Chondrocyte (in vitro differentiated cells): ENCODE measurements at regions not wholly inside any gene's neighbourhood (a gene's known extent, or its start where the extent isn't known, plus 50 kb on each side); places are given as distances from the start of the nearest gene placed in this dataset.
"Not testable (repeated sequence)": the region's sequence is repeated elsewhere in the genome, so short reads cannot be mapped to it uniquely, and the experiment has no call there.

Experiments used
- DNase-seq: peaks from one replicate; pipeline ENCODE4 v3.0.0; 2021; ENCODE audit warnings: mixed read lengths, low spot score
- H3K27ac Mint-ChIP-seq: one replicate; pipeline ENCODE4 v1.8.0; 2021; ENCODE audit warnings: mild to moderate bottlenecking, moderate library complexity, mixed read lengths; ENCODE audit not compliant: unreplicated experiment
- H3K27me3 Mint-ChIP-seq: 2 replicates; pipeline ENCODE4 v1.8.0; 2021; ENCODE audit warnings: low read depth, mixed read lengths
- H3K36me3 Mint-ChIP-seq: 2 replicates; pipeline ENCODE4 v1.8.0; 2021; ENCODE audit warnings: low read depth, mixed read lengths
- H3K4me1 Mint-ChIP-seq: 2 replicates; pipeline ENCODE4 v1.8.0; 2021; ENCODE audit warnings: low read depth, mild to moderate bottlenecking, mixed read lengths
- H3K4me3 Mint-ChIP-seq: one replicate; pipeline ENCODE4 v1.8.0; 2021; ENCODE audit warnings: mild to moderate bottlenecking, moderate library complexity, mixed read lengths; ENCODE audit not compliant: unreplicated experiment
- H3K9me3 Mint-ChIP-seq: 2 replicates; pipeline ENCODE4 v1.8.0; 2021; ENCODE audit warnings: low read depth, mixed read lengths
- CTCF ChIP-seq: fragments of 200-600 bp; sonication (generic); IDR thresholded peaks from 2 replicates; pipeline ENCODE4 v1.5.0; 2021; ENCODE audit warnings: antibody characterized with exemption, mild to moderate bottlenecking, moderate library complexity

DNA sequence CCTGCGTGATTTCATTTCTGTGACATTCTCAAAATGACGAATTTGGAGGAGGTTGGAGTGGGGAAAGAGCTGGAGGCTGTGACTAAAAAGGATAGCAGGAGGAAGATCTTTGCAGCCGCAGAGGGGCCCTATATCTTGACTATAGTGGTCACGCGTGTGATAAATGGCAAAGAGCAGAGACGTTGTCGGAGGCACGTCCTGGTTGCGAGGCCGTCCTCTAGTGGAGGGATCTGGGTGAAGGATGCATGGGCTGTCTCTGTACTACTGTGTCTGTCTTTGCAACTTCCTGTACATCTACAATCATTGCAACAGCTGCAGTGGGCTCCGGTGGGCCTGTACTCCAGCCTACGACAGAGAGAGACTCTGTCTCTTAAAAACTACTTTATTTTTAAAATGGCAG, 76.6 kb downstream of the YTHDF1 start:
- Mint-ChIP-seq H3K9me3 (peaks cover 3% of the 10 kb centered on the region), H3K36me3 (peaks cover 2% of the 10 kb centered on the region), H3K4me3 (no peak overlapping the region), H3K27ac (no peak overlapping the region), H3K4me1 (no peaks in the 10 kb centered on the region), H3K27me3 (peaks cover 54% of the 10 kb centered on the region)
- TF ChIP-seq CTCF: no peak
- DNase-seq: peak; percentile 41

GRCh38 chr20:63138855-63139341, 77.0 kb downstream of the YTHDF1 start:
- Mint-ChIP-seq H3K9me3 (peaks cover 3% of the 10 kb centered on the region), H3K4me1 (no peaks in the 10 kb centered on the region), H3K4me3 (no peak overlapping the region), H3K27me3 (peaks cover 50% of the 10 kb centered on the region), H3K27ac (no peak overlapping the region), H3K36me3 (peaks cover 2% of the 10 kb centered on the region)
- peak; percentile 26 for DNase-seq
- TF ChIP-seq CTCF: no peak

GRCh38 chr20:63137851-63138415, 78.0 kb downstream of the YTHDF1 start:
- TF ChIP-seq CTCF: no peak
- H3K4me1 Mint-ChIP-seq: no peaks in the 10 kb centered on the region
- H3K9me3 Mint-ChIP-seq: peaks cover under 1% of the 10 kb centered on the region
- DNase-seq: peak; percentile 69
- H3K27ac Mint-ChIP-seq: no peak overlapping the region
- no peak overlapping the region for H3K4me3 Mint-ChIP-seq
- H3K36me3 Mint-ChIP-seq: peaks cover 2% of the 10 kb centered on the region
- H3K27me3 Mint-ChIP-seq: peaks cover 43% of the 10 kb centered on the region

DNA sequence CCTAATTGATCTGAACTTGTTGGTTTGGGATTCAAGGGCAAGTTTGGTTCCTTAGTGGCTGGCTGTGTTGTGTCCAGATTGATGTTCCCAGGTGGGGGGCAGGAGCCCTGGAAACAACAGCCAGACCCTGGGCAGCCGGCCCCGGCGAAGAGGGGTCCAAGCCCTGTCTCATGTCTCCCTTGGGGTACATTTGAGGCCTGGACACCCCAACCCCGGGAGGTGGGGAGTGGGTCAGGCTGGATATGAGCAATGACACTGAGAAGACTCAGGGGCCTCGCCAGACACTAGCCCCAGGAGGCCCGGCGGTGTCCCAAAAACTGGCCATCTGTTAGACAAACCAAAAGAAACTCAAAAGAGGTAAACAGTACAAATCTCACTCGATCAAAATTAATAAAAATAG, 79.6 kb downstream of the YTHDF1 start:
- Mint-ChIP-seq H3K27me3 (peaks cover 35% of the 10 kb centered on the region), H3K36me3 (peaks cover 2% of the 10 kb centered on the region), H3K9me3 (no peaks in the 10 kb centered on the region), H3K4me1 (no peaks in the 10 kb centered on the region), H3K27ac (no peak overlapping the region), H3K4me3 (no peak overlapping the region)
- TF ChIP-seq CTCF: no peak
- DNase-seq: peak; percentile 52

DNA sequence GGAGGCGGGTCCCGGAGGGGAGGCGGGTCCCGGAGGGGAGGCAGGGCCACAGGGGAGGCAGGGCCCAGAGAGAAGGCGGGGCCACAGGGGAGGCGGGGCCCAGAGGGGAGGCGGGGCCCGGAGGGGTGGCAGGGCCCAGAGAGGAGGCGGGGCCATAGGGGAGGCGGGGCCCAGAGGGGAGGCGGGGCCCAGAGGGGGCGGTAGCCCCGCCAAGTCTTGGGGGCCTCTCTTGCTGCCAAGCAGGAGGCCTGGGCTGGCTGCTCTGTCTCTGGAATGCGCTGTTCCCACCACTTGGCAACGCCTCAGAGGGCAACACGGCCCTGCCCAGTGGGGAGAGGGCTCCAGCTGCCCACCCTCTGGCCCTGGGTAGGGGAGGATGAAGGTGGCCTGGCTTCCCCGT, 80.5 kb downstream of the YTHDF1 start:
- peaks cover 37% of the 10 kb centered on the region for H3K27me3 Mint-ChIP-seq
- DNase-seq: peak; percentile 59
- H3K27ac Mint-ChIP-seq: no peak overlapping the region
- peaks cover 2% of the 10 kb centered on the region for H3K36me3 Mint-ChIP-seq
- no peaks in the 10 kb centered on the region for H3K4me1 Mint-ChIP-seq
- H3K4me3 Mint-ChIP-seq: no peak overlapping the region
- no peaks in the 10 kb centered on the region for H3K9me3 Mint-ChIP-seq
- TF ChIP-seq CTCF: no peak

- H3K36me3 Mint-ChIP-seq, H3K27ac Mint-ChIP-seq, H3K9me3 Mint-ChIP-seq, H3K4me3 Mint-ChIP-seq, H3K4me1 Mint-ChIP-seq: not testable (repeated sequence)
- H3K27me3 Mint-ChIP-seq: peaks cover 38% of the 10 kb centered on the region
- peak; percentile 30 for DNase-seq
Observed at GRCh38 chr20:63134711-63135361, 81.1 kb downstream of the YTHDF1 start.
